NB4 (cell line): ENCODE measurements at regions not wholly inside any gene's neighbourhood (a gene's known extent, or its start where the extent isn't known, plus 50 kb on each side); places are given as distances from the start of the nearest gene placed in this dataset.

ENCODE experiments used
- CTCF ChIP-seq: IDR thresholded peaks from one replicate; pipeline ENCODE4 v1.5.1; 2012; ENCODE audit warnings: low read depth, low read length
- MYC ChIP-seq: IDR thresholded peaks from 2 replicates; pipeline ENCODE4 v1.6.1; 2011; ENCODE audit warnings: low read depth, low read length
- POLR2A ChIP-seq: IDR thresholded peaks from 2 replicates; pipeline ENCODE4 v1.6.1; 2011; ENCODE audit warnings: mild to moderate bottlenecking; ENCODE audit not compliant: insufficient read length; ENCODE audit errors: extremely low read depth
- TF ChIP-seq, protein P1 (sequence below): IDR thresholded peaks from 2 replicates; pipeline ENCODE4 v1.6.1; 2011; ENCODE audit warnings: low read depth, low read length

- TF ChIP-seq CTCF (no peak), POLR2A (no peak), MYC (no peak)
- TF ChIP-seq, protein P1, sequence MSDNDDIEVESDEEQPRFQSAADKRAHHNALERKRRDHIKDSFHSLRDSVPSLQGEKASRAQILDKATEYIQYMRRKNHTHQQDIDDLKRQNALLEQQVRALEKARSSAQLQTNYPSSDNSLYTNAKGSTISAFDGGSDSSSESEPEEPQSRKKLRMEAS: no peak
Measured at GRCh38 chr1:148318904-148319242, 164.2 kb downstream of the PPIAL4G start.
